ENCODE measurements at regions not wholly inside any gene's neighbourhood (a gene's known extent, or its start where the extent isn't known, plus 50 kb on each side); places are given as distances from the start of the nearest gene placed in this dataset.

DNA sequence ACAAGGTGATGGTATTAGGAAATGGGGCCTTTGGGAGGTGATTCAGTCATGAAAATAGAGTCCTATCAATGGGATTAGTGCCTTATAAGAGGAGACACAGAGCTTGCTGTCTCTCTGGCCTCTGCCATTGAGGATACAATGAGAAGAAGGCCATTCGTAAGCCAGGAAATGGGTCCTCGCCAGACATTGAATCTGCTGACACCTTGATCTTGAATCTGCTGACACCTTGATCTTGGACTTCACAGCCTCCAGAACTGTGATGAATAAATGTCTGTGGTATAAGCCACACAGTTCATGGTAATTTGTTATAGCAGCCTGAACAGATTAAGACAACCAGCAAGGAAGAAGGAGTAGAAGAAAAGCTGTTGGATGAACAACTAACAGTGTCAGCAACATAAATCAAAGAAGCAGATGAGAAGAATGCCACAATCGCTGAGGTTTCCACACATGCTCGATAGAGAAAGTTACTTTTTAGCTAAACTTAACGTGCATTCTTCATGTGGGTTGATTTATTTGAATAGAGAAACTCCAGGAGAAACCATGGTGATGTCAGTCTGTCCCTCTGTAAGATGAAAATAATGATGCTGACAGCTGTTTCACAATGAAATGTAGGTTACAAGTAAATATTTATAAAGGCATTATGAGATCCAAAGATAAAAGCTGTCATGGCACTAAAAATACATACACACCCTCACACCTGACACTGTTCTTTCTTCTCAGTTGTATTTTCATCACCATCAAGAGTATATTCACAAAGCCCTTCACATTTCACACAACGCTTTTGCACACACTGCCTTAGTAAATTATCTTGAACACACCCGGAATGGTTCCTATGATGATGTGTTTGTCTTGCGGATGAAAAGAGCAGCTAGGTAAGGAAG lies 153.7 kb upstream of the NCK2 start:
- H3K27ac ChIP-seq: no peak overlapping the region
- H3K9me3 ChIP-seq: no peaks in the 10 kb centered on the region
- H3K4me3 ChIP-seq (ENCODE audit: low read depth in 1 of 2, low read length in 1 of 2): no peak overlapping the region
- H3K4me1 ChIP-seq (ENCODE audit: control insufficient read depth in 1 of 2, insufficient read depth in 1 of 2, low read depth in 1 of 2, low read length in 1 of 2): no peaks in the 10 kb centered on the region
- no peaks in the 10 kb centered on the region for H3K36me3 ChIP-seq
- TF ChIP-seq, protein P1, sequence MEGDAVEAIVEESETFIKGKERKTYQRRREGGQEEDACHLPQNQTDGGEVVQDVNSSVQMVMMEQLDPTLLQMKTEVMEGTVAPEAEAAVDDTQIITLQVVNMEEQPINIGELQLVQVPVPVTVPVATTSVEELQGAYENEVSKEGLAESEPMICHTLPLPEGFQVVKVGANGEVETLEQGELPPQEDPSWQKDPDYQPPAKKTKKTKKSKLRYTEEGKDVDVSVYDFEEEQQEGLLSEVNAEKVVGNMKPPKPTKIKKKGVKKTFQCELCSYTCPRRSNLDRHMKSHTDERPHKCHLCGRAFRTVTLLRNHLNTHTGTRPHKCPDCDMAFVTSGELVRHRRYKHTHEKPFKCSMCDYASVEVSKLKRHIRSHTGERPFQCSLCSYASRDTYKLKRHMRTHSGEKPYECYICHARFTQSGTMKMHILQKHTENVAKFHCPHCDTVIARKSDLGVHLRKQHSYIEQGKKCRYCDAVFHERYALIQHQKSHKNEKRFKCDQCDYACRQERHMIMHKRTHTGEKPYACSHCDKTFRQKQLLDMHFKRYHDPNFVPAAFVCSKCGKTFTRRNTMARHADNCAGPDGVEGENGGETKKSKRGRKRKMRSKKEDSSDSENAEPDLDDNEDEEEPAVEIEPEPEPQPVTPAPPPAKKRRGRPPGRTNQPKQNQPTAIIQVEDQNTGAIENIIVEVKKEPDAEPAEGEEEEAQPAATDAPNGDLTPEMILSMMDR (IDR thresholded peaks at IDR 0.05): no peak
- H3K27me3 ChIP-seq: no peaks in the 10 kb centered on the region

DNA sequence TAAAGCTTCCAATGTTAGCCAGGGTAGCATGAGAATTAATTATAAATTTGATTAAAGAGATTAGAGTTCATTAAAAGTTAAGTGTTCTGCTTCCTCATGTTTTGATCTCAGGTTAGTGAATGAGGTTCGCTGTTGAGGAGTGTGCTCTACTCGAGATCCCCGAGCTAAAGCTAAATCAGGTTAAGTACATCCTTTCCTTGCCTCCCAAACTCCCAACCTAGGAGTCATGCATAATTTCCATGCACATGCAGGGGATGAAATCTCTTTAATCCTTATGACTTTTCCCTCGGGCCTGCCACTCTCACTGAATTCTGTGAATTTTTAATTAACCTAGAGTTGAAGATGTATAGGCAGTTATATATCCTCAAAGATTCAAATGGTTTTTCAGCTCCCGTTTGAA lies 156.1 kb upstream of the NCK2 start:
- H3K27ac ChIP-seq: no peak overlapping the region
- no peaks in the 10 kb centered on the region for H3K36me3 ChIP-seq
- no peaks in the 10 kb centered on the region for H3K27me3 ChIP-seq

DNA sequence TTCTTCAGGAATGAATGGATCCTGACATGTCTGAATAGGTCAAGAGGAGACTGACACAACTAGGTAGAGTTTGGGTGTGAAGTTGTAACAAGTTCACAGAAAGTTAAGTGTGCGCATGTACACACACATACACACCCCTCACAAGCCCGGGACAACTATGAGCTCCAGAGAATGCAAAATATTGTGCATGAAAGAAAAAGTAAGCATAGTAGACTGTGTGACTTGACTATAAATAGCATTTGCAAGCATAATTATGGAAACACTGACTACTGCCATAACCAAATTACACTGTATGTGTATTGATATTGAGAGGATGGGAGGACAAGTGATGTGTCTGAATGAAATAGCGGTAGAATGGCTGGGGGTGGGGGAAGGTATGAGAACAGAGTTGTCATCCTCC lies 157.1 kb upstream of the NCK2 start:
- Histone ChIP-seq H3K4me3 (ENCODE audit: low read depth in 1 of 2, low read length in 1 of 2) (no peak overlapping the region), H3K27ac (no peak overlapping the region), H3K36me3 (no peaks in the 10 kb centered on the region), H3K4me1 (ENCODE audit: control insufficient read depth in 1 of 2, insufficient read depth in 1 of 2, low read depth in 1 of 2, low read length in 1 of 2) (no peaks in the 10 kb centered on the region), H3K9me3 (no peaks in the 10 kb centered on the region), H3K27me3 (no peaks in the 10 kb centered on the region)
- TF ChIP-seq, protein P1 (IDR thresholded peaks at IDR 0.05): no peak

More for the DNA sequence above, 156.1 kb upstream of the NCK2 start:
- Histone ChIP-seq H3K4me1 (ENCODE audit: control insufficient read depth in 1 of 2, insufficient read depth in 1 of 2, low read depth in 1 of 2, low read length in 1 of 2) (no peaks in the 10 kb centered on the region), H3K9me3 (no peaks in the 10 kb centered on the region), H3K4me3 (ENCODE audit: low read depth in 1 of 2, low read length in 1 of 2) (no peak overlapping the region)
- TF ChIP-seq, protein P1 (IDR thresholded peaks at IDR 0.05): no peak

DNA sequence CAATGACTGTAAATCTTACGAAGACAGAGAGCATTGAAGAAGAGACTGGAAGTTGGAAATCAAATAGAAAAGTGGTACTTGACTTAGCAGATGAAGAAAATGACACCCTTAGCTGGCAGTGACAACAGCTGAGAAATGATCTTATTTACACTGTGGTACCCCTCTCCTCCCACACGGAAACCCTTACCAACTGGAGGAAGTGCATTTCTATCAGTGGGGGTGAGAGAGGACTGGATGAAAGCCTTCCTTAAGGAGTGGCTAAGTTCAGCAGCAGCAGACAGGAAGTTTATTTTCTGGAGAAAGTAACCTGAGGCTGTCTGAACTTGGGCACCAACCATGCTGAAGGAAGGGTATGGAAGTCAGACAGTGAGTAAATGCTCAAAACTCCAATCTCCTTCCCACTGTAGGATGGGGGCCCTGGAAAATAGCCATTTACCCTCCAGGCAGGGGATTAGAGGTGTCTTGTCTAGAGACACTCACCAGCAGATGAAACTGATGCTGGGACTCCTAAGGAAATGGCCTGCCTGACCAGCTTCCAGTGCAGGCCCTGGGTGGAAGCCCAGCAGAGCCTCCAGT lies 160.2 kb upstream of the NCK2 start:
- no peak overlapping the region for H3K27ac ChIP-seq
- no peaks in the 10 kb centered on the region for H3K36me3 ChIP-seq
- TF ChIP-seq, protein P1 (IDR thresholded peaks at IDR 0.05): no peak

DNA sequence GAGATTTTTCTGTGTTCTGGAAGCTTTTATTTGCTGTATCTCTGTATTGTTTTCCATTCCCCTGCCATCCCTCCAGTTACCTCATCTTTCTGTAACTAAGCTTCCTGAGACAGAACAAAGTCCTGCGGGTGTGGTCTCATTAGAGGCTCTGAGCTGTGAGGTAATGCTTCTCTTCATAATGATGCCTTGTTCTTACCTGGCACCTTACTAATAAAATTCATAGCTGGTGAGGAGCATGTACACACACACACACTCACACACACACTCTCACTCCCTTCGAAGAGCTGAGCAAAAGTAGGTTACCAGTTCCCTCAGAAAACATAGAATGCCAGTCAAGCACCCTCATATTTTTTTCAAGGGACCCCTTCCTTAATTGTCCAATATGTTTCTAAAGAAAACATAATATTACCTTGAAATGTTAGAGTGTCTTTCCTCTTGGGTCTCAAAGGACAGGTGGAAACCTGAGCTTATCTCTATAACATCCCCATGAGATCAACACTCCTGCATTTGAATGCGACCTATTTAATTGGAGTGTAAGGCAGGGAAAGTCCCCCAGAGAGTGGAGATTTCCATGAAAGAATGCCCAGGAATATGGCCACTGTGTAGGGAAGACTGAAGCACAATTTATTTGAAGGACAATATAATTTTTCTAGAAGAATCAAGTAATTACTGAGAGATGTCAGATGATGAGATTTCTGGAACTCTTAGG lies 161.6 kb upstream of the NCK2 start:
- Histone ChIP-seq H3K4me1 (ENCODE audit: control insufficient read depth in 1 of 2, insufficient read depth in 1 of 2, low read depth in 1 of 2, low read length in 1 of 2) (no peaks in the 10 kb centered on the region), H3K27me3 (no peaks in the 10 kb centered on the region), H3K9me3 (no peaks in the 10 kb centered on the region), H3K36me3 (no peaks in the 10 kb centered on the region), H3K27ac (no peak overlapping the region), H3K4me3 (ENCODE audit: low read depth in 1 of 2, low read length in 1 of 2) (no peak overlapping the region)
- TF ChIP-seq, protein P1 (IDR thresholded peaks at IDR 0.05): no peak

More for the DNA sequence above, 160.2 kb upstream of the NCK2 start:
- H3K9me3 ChIP-seq: no peaks in the 10 kb centered on the region
- H3K4me3 ChIP-seq (ENCODE audit: low read depth in 1 of 2, low read length in 1 of 2): no peak overlapping the region
- H3K4me1 ChIP-seq (ENCODE audit: control insufficient read depth in 1 of 2, insufficient read depth in 1 of 2, low read depth in 1 of 2, low read length in 1 of 2): no peaks in the 10 kb centered on the region
- H3K27me3 ChIP-seq: no peaks in the 10 kb centered on the region

Measured in neutrophil (primary cell).